Smooth muscle cell (in vitro differentiated cells): ENCODE measurements at regions not wholly inside any gene's neighbourhood (a gene's known extent, or its start where the extent isn't known, plus 50 kb on each side); places are given as distances from the start of the nearest gene placed in this dataset.

ENCODE experiments used
- DNase-seq: peaks from one replicate; lab custom pipeline; 2025; ENCODE audit not compliant: unreplicated experiment; lab: John Stamatoyannopoulos, UW
- H2AFZ ChIP-seq: fragments of 200-600 bp; sonication (generic); 2 replicates; pipeline ENCODE4 v1.6.0; 2016; ENCODE audit warnings: antibody characterized with exemption, low read depth, mild to moderate bottlenecking
- H3F3A ChIP-seq: fragments of 200-600 bp; sonication (generic); 2 replicates; pipeline ENCODE4 v1.6.0; 2017; ENCODE audit warnings: antibody characterized with exemption, low read depth
- H3K27ac ChIP-seq: fragments of 200-600 bp; sonication (generic); 2 replicates; pipeline ENCODE4 v1.5.1; 2016; ENCODE audit warnings: low read depth, mild to moderate bottlenecking
- H3K27me3 ChIP-seq: fragments of 200-600 bp; sonication (generic); 2 replicates; pipeline ENCODE4 v1.6.1; 2016; ENCODE audit warnings: low read depth, mild to moderate bottlenecking
- H3K36me3 ChIP-seq: fragments of 200-600 bp; sonication (generic); 2 replicates; pipeline ENCODE4 v1.5.1; 2016; ENCODE audit warnings: low read depth
- H3K4me1 ChIP-seq: fragments of 200-600 bp; sonication (generic); 2 replicates; pipeline ENCODE4 v1.5.1; 2016; ENCODE audit warnings: low read depth
- H3K4me2 ChIP-seq: fragments of 200-600 bp; sonication (generic); 2 replicates; pipeline ENCODE4 v1.6.0; 2016; ENCODE audit warnings: mild to moderate bottlenecking
- H3K4me3 ChIP-seq: fragments of 200-600 bp; sonication (generic); 2 replicates; pipeline ENCODE4 v1.5.1; 2016; ENCODE audit warnings: mild to moderate bottlenecking
- H3K79me2 ChIP-seq: fragments of 200-600 bp; sonication (generic); 2 replicates; pipeline ENCODE4 v1.6.0; 2016; ENCODE audit warnings: low read depth, mild to moderate bottlenecking
- H3K9ac ChIP-seq: fragments of 200-600 bp; sonication (generic); 2 replicates; pipeline ENCODE4 v1.6.0; 2016; ENCODE audit warnings: low read depth
- H3K9me3 ChIP-seq: fragments of 200-600 bp; sonication (generic); replicated peaks from 2 replicates; pipeline ENCODE4 v1.5.1; 2016; ENCODE audit warnings: low read depth
- H4K20me1 ChIP-seq: fragments of 200-600 bp; sonication (generic); 2 replicates; pipeline ENCODE4 v1.6.0; 2016; ENCODE audit warnings: low read depth
- WGBS: methylation state at CpG from one replicate; pipeline ENCODE4 v1.1.7; 2016; ENCODE audit warnings: low lambda C conversion rate; 5-methylcytosine and 5-hydroxymethylcytosine counted together
- TF ChIP-seq, protein P1 (sequence below): fragments of 200-600 bp; sonication (generic); IDR thresholded peaks from 2 replicates; pipeline ENCODE4 v1.5.1; 2017; ENCODE audit warnings: borderline replicate concordance, mild to moderate bottlenecking, antibody characterized with exemption; ENCODE audit not compliant: insufficient read depth, poor library complexity, severe bottlenecking

DNA sequence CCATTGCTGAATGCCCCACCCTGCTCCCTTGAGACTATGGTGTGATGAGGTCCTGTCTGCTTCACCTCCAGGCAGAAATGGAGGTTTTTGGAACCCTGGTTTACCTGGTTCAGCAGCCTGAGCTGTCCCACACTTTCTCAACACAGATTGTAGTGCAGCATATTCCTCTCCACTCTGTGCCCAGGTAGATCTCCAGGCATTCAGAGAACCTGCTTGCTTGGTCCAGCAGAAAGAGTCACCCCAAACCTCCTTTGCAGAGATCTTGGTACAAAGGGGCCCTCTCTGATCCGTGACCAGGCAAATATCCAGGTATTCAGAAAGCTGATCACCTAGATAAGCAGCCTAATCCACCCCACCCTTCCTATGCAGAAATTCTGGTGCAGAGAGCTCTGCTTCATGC is 1288.2 kb upstream of the CRIM1 start:
- WGBS: 90% methylated on average over 1 of the region's 1 CpG
- no peak for DNase-seq
- no peak overlapping the region for H3K27ac ChIP-seq
- H2AFZ ChIP-seq: no peak overlapping the region
- H3F3A ChIP-seq: no peaks in the 10 kb centered on the region
- no peak overlapping the region for H3K4me2 ChIP-seq
- no peak overlapping the region for H3K4me3 ChIP-seq
- no peak overlapping the region for H3K9ac ChIP-seq
- no peaks in the 10 kb centered on the region for H3K36me3 ChIP-seq
- no peaks in the 10 kb centered on the region for H4K20me1 ChIP-seq
- H3K79me2 ChIP-seq: no peaks in the 10 kb centered on the region
- TF ChIP-seq, protein P1, sequence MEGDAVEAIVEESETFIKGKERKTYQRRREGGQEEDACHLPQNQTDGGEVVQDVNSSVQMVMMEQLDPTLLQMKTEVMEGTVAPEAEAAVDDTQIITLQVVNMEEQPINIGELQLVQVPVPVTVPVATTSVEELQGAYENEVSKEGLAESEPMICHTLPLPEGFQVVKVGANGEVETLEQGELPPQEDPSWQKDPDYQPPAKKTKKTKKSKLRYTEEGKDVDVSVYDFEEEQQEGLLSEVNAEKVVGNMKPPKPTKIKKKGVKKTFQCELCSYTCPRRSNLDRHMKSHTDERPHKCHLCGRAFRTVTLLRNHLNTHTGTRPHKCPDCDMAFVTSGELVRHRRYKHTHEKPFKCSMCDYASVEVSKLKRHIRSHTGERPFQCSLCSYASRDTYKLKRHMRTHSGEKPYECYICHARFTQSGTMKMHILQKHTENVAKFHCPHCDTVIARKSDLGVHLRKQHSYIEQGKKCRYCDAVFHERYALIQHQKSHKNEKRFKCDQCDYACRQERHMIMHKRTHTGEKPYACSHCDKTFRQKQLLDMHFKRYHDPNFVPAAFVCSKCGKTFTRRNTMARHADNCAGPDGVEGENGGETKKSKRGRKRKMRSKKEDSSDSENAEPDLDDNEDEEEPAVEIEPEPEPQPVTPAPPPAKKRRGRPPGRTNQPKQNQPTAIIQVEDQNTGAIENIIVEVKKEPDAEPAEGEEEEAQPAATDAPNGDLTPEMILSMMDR: no peak
- peaks cover 5% of the 10 kb centered on the region for H3K9me3 ChIP-seq
- H3K4me1 ChIP-seq: no peaks in the 10 kb centered on the region
- no peaks in the 10 kb centered on the region for H3K27me3 ChIP-seq

DNA sequence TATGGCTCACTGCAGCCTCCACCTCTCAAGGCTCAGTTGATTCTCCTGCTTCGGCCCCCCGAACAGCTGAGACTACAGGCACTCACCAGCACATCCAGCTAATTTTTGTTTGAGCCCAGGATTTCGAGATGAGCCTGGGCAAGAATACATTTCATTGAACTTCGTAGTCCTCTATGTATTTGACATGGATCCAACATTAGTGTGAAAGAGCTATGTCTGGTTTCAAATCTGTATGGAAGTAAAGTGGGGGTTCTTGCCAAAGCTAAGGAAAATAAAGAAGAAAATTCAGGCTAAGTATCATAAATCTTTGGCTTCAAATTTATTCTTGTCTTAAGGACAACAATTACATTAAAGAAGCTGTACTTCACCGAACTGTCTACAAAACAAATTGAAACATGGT is 1291.7 kb upstream of the CRIM1 start:
- Histone ChIP-seq H3K36me3 (no peaks in the 10 kb centered on the region), H3K4me2 (no peak overlapping the region), H3K27me3 (no peaks in the 10 kb centered on the region), H3K9ac (no peak overlapping the region), H3K4me1 (no peaks in the 10 kb centered on the region), H3K27ac (no peak overlapping the region), H3K4me3 (no peak overlapping the region), H4K20me1 (no peaks in the 10 kb centered on the region), H3K79me2 (no peaks in the 10 kb centered on the region), H3K9me3 (peaks cover 2% of the 10 kb centered on the region), H2AFZ (no peak overlapping the region), H3F3A (no peaks in the 10 kb centered on the region)
- TF ChIP-seq, protein P1: no peak
- 88% methylated on average over 5 of the region's 5 CpGs for WGBS
- DNase-seq: no peak

DNA sequence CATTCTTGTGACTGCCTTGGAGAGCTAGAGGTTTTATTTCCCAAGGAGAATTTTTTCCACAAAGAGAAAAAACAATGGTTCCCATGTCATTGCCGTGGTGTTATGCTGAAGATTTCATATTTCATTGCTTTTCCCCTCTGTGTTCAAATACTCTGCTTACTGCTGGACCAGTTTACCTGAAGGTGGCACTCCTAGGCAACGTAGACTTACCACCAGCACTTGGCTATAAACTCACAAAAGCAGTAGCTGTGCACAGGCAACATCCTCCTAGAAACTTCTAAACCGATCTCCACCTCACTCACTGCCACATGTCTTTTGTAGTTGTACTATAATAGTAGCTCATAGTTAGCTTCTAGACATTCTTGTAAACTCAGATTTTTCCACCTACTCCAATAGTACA is 1319.7 kb upstream of the CRIM1 start:
- H2AFZ ChIP-seq: no peak overlapping the region
- no peak overlapping the region for H3K9ac ChIP-seq
- no peak overlapping the region for H3K27ac ChIP-seq
- TF ChIP-seq, protein P1: no peak
- no peaks in the 10 kb centered on the region for H3K9me3 ChIP-seq
- no peaks in the 10 kb centered on the region for H3K36me3 ChIP-seq
- H3F3A ChIP-seq: no peaks in the 10 kb centered on the region
- WGBS: 71% methylated on average over 3 of the region's 3 CpGs
- H3K4me1 ChIP-seq: no peaks in the 10 kb centered on the region
- no peak for DNase-seq
- H3K79me2 ChIP-seq: no peaks in the 10 kb centered on the region
- no peak overlapping the region for H3K4me3 ChIP-seq
- H4K20me1 ChIP-seq: no peaks in the 10 kb centered on the region
- H3K4me2 ChIP-seq: no peak overlapping the region
- no peaks in the 10 kb centered on the region for H3K27me3 ChIP-seq

DNA sequence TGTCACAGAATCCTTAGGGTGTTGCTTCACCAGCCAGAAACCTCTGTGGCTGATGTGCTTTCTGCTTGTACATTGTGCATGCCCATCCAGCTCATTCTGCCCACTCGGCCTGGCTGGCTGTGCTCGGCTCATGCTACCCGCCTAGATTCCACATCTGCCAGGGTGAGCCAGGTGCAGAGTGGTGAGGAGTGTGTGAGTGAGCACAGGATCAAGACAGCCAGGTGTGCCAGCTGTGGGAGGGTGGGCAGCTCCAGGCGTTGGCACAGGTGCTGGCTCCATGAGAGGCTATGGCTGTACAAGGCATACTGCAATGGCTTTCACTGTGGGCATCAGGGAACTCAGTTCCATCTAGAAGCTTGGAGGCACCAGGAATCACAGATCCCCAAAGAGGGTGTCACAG is 1321.8 kb upstream of the CRIM1 start:
- Histone ChIP-seq H3K4me2 (no peak overlapping the region), H3K9ac (no peak overlapping the region), H2AFZ (no peak overlapping the region), H3F3A (no peaks in the 10 kb centered on the region), H3K79me2 (no peaks in the 10 kb centered on the region), H3K27me3 (no peaks in the 10 kb centered on the region), H3K4me3 (no peak overlapping the region), H3K9me3 (no peaks in the 10 kb centered on the region), H3K27ac (no peak overlapping the region), H3K36me3 (no peaks in the 10 kb centered on the region), H3K4me1 (no peaks in the 10 kb centered on the region), H4K20me1 (no peaks in the 10 kb centered on the region)
- WGBS: 92% methylated on average over 4 of the region's 4 CpGs
- TF ChIP-seq, protein P1: no peak
- no peak for DNase-seq
